GM20000 (cell line): ENCODE measurements at regions not wholly inside any gene's neighbourhood (a gene's known extent, or its start where the extent isn't known, plus 50 kb on each side); places are given as distances from the start of the nearest gene placed in this dataset.

Source experiments
- DNase-seq: peaks from one replicate; pipeline ENCODE4 v3.0.0; 2012; ENCODE audit warnings: low spot score
- CTCF ChIP-seq: IDR thresholded peaks from 2 replicates; pipeline ENCODE4 v1.5.1; 2012; ENCODE audit warnings: mild to moderate bottlenecking, control low read depth; ENCODE audit errors: extremely low read depth, missing control alignments

GRCh38 chr9:126107693-126108092 is 218.9 kb upstream of the MVB12B start:
- no peak for DNase-seq
- no peak for TF ChIP-seq CTCF

DNA sequence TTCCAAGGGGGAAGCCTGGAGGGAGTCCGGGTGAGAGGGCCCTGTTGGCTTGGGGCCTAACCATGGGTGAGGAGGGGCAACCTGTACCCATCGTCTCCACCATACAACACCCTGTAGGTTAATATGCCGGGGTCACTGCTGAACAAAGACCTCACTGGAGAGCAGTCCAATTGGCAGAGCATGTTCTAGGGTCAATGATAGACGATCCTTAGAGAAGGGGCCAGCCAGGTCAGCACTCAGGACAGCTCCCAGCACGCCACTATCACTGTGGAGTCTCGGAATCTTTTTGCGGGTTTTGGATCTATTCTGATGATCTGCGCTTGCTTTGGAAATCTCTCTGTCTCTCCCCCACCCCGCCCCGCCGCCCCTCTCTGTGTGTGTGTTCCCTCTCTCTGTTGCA is 218.4 kb upstream of the MVB12B start:
- no peak for TF ChIP-seq CTCF
- no peak for DNase-seq

GRCh38 chr9:126109575-126109974 is 217.1 kb upstream of the MVB12B start:
- no peak for TF ChIP-seq CTCF

DNA sequence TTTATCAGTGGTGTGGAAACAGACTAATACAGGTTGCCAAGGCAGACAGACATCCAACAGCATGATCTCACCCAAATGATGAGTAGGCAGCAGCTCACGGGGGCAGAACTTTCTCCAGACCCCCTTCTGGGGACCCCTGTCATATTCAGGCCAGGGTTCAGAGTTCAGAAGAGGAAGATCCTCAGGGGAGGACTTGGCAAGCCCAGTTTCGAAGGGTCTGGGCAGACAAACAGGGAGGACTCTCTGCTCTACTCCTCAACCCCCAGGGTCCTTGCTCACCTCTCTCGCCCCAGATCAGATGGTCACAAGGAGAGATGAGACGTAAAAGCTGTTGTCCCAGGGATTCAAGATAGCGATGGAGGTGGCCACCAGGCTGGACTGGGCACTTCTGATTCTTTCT is 215.1 kb upstream of the MVB12B start:
- TF ChIP-seq CTCF = no peak
- DNase-seq = no peak

More at GRCh38 chr9:126109575-126109974, 217.1 kb upstream of the MVB12B start:
- DNase-seq = no peak

DNA sequence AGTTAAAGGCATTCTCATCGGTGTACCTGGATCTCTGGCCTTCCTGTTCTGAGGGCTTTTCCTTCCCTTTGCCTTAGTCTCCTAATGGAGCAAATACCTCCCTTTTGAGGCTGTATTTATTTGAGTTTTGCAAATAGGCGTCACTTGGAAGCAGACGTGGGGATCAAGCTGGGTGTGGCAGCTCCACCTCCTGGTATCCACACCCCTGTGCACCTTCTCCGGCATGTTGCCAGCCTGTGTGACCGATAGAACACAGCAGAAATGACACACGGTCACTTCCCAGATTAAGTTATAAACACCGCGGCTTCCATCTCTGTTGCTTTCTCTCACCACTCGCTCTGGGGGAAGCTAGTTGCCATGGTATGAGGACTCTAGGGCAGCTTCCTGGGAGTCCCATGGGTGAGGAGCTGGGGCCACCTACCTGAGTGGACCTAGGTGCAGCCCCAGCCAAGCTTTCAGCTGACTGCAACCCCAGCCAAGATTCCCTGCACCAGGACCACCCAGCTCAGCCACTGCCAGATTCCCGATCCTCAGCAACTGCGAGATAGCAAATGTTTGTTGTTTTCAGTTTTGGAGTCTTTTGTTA is 214.4 kb upstream of the MVB12B start:
- no peak for TF ChIP-seq CTCF

DNA sequence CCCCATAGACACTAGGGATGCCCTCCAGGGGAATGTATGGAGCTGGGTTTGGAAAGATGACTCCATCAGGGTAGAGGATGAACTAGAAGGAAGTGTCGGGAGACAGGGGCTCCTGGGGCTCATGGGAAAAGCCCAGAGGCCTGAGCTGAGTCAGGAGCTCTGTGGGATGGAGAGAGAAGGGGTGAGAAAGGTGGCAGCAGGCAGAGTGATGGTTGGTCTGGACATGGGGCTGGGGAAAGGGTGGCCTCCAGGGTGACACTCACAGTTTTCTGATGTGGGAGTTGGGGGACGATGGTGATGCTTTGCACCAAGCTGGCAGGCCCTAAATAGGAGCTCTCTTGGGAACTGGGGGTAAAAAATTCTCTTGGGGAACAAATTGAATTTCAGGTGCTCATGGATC is 213.5 kb upstream of the MVB12B start:
- no peak for DNase-seq
- TF ChIP-seq CTCF = no peak

More for the DNA sequence above, 214.4 kb upstream of the MVB12B start:
- no peak for DNase-seq

DNA sequence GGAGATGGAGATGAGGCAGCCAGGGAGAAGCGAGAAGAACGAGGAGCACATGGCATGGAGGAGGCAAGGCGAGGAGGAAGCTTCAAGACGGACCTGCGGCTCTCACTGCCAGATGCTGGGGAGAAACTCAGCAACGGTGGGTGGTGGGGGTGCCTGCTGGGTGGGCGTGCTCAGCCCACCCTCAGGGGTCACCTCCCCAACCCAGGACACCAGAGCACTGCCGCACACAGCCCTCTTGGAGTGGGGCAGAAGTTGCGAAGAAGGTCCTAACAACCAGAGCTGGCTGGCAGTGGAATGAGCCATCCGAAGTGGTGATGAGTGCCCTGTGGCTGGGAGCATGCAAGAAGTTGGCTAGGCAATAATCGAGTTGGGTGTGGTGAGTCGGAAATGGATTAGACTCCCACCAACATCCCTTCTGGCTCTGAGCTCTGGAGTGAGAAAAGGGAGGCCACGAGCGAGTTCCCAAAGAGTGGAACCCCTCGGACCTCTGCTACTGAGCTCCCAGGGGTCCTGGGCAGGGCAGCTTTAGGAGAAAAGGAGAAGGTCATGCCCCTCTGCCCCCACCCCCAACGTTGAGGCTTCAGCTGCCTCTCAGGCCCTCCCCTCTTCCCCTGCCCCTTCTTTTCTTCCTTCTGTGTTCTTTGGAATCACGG is 212.7 kb upstream of the MVB12B start:
- no peak for TF ChIP-seq CTCF
- no peak for DNase-seq
